ENCODE measurements at regions not wholly inside any gene's neighbourhood (a gene's known extent, or its start where the extent isn't known, plus 50 kb on each side); places are given as distances from the start of the nearest gene placed in this dataset.

GRCh38 chrX:124737771-124738170, 391.4 kb downstream of the SH2D1A start:
- TF ChIP-seq ZNF274 (IDR thresholded peaks at IDR 0.05; ENCODE audit: low read depth, low read length), result no peak
- no peak for TF ChIP-seq YY1 (IDR thresholded peaks at IDR 0.05; ENCODE audit: insufficient read depth, insufficient read length)
- TF ChIP-seq SUZ12 (IDR thresholded peaks at IDR 0.05; ENCODE audit: extremely low read depth, insufficient read depth, insufficient read length), result no peak
